NCI-H526 treated with DMSO at 0.1 percent for 48 hours (cell line): ENCODE measurements at regions not wholly inside any gene's neighbourhood (a gene's known extent, or its start where the extent isn't known, plus 50 kb on each side); places are given as distances from the start of the nearest gene placed in this dataset.
"Not testable (repeated sequence)": the region's sequence is repeated elsewhere in the genome, so short reads cannot be mapped to it uniquely, and the experiment has no call there.

Source experiments
- DNase-seq: peaks from one replicate; lab custom pipeline; 2025; lab: John Stamatoyannopoulos, UW

- no peak for DNase-seq
These were observed 182.7 kb downstream of the TBX18 start for GRCh38 chr6:84581494-84582259.

DNA sequence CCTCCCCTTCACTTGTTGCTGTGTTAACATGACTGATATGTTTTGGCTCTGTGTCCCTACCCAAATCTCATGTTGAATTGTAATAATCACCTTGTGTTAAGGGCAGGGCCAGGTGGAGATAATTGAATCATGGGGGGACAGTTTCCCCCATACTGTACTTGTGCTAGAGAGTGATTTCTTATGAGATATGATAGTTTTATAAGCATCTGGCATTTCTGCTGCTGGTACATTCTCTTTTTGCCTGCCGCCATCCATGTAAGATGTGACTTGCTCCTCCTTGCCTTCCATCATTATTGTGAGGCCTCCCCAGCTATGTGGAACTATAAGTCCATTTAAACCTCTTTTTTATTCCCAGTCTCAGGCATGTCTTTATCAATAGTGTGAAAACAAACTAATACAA is 185.0 kb downstream of the TBX18 start:
- DNase-seq, result no peak

- DNase-seq, result no peak
These were observed 188.4 kb downstream of the TBX18 start for GRCh38 chr6:84576029-84576428.

DNA sequence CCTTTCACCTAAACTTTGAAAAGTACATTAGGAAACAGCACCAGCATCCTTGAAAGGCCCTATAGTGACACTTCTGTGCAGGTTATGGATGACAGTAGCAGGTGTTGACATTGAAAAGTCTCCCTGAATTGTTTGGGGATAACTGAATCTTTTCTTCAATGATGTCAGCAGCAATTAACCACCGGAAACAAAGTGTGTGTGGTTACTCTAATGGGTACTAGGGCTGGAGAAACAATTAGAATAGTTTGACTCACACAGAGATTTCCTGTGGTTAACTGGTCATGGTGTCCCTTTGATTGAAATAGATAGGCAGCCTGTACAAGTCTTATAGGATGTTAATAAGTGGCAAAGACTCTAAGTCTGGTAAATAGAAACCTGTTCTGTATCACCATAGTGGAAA is 189.1 kb downstream of the TBX18 start:
- no peak for DNase-seq

GRCh38 chr6:84569882-84570281 is 194.5 kb downstream of the TBX18 start:
- DNase-seq, result no peak

- DNase-seq, result no peak
These were observed 195.4 kb downstream of the TBX18 start for GRCh38 chr6:84568971-84569370.

- DNase-seq, result not testable (repeated sequence)
These were observed 198.7 kb downstream of the TBX18 start for GRCh38 chr6:84565718-84566117.

- no peak for DNase-seq
These were observed 203.7 kb downstream of the TBX18 start for GRCh38 chr6:84560436-84561390.

DNA sequence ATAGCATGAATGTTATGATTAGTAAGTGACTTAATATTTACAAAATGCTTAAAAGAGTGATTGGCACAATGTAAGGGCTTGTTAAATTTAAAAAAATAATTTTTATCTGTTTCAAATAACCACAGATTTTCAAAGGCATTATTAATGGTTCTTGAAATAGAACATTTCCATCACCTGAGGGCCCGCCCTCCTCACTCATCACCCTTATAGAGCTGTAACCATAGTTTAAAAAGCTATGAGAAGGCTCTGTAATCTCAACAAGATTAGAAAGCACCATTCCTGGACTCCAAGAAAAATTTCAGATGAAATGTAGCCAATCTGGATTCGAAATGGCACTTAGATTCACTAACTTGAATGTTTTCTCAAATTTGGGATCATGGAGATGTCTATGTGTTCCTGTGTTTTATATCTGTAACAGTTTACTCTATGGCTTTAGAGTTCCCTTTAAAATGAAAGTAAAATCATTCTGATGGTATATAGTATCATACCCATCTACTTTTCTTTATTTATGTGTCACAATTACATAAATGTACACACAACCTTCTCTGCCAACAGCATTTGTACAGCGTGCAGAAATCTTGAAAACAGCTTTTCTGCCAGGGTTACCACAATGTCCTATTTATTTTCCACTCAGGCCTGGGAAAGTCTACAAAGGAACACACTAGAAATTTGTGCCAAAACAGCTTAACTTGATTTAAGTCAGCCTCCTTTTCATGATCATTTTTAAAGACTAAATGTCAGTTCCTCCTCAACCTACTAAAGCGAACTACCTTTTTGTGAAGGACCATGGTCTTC is 207.7 kb downstream of the TBX18 start:
- DNase-seq, result no peak

DNA sequence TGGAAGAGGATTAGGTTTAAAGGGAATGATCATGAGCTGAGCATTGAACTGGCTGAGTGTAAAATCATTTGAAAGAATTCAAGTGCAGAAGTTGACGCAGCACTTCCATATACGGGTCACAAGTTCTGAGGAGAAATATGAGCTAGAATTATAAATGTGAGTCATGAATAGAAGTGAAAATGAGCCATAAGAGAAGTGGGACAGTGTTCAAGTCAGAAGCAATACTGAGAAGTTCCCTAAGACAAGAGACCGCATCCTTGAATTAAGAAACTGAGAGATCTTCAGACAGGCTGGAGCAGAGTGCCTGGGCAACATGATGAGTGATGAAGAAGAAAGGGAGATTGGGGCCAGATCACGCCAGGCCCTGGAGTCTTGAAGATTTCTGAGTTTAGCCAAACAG is 209.7 kb downstream of the TBX18 start:
- no peak for DNase-seq

DNA sequence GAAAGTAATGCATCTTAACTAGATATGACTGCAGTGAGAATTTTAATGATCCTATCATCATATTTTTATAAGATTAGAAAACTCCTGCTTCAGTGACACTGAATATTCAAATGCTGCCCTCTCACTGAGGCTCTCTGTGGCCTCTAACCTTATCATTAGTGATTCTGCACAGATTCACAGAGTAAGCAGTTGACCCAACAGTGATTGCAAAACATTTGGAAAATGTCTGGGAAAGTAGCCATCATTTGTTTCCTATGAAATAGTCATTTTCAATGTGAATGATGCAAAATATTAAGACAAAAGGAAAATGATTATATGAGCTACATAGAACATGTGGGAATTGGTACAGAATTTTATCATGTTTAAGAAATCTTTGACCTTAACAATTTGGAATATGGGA is 210.3 kb downstream of the TBX18 start:
- DNase-seq, result no peak

DNA sequence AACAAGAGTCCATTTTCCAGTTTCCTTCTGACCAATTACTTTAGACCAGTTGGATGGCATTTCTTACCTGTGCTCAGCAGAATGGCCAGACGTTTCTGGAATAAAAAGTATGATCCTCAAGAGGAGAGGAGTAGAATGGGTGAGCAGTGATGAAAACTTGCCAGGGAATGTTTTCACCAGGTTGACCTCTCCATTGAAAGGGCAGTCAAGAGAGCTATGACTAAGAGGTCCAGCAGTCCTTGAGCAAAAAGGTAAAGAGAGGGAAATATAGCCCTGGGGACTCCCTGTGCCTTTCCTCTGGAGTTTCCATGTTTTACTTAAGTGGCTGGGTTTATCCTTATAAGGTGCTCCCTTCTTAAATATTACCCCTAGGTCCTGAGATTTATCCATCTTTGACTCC is 210.9 kb downstream of the TBX18 start:
- DNase-seq, result no peak

- no peak for DNase-seq
These were observed 212.6 kb downstream of the TBX18 start for GRCh38 chr6:84551797-84552196.

DNA sequence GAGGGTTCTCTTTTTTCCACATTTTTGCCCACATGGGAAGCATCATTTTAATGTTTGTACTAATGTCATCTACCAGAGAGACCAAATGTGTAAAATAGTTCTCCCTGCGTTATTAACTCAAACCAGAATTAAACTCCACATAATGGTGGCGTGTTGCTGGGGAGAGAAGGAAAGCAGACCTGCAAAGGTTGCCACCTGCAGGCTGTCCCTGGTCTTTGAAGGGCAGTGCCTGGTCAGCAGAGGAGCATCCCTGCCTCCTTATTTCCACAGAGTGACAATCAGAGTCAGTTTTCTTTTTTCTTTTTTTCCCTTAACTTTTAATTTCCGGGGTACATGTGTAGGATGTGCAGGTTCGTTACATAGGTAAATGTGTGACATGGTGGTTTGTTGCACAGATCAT is 214.5 kb downstream of the TBX18 start:
- DNase-seq, result no peak

GRCh38 chr6:84547341-84547801 is 217.0 kb downstream of the TBX18 start:
- DNase-seq, result no peak

DNA sequence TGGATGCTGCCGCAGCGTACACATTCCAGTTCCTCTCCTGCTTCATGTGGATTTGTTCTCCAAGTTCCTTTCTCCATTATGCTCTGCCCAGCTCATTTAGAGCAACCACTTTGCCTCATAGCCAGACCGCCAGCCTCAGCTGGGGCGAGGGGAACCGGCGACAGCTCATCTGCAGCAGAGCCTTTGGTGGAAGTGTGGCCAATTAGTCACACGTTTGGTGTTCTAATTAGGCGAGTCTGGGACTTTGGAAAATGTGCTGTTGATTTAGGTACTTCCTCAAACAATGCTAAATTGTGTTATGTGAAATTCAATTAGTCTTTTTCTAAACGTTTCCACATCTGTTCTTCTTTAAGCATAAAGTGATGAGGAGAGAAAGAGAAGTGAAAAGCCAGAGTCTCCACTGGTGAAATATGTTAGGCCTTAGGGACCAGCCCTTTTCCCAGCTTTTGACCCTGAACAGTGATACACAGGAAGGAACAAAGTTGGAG is 217.9 kb downstream of the TBX18 start:
- DNase-seq, result no peak

GRCh38 chr6:84539122-84539856 is 225.1 kb downstream of the TBX18 start:
- DNase-seq, result no peak

GRCh38 chr6:84536885-84537638 is 227.3 kb downstream of the TBX18 start:
- DNase-seq, result no peak

GRCh38 chr6:84528201-84528600 is 236.2 kb downstream of the TBX18 start:
- DNase-seq, result no peak

- DNase-seq, result no peak
These were observed 237.8 kb downstream of the TBX18 start for GRCh38 chr6:84526631-84527030.

DNA sequence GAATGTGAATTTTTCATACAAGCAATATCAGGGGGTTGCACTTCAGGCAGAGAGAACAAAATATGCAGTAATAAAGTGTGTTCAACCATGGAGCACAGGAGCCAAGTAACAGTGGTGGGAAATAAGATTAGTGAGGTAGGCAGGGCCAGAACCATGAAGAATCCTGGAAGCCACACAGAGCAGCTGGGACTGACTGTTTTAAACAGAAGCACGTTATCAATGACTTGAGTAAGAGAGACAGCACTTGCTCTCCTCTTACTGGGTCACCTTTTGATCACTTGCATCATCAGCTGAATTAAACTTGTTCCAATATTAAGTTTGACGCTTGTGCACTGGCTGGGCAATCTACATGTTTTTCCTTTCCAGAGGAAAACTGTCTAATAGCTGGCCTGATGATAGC is 238.5 kb downstream of the TBX18 start:
- no peak for DNase-seq
